H1 (cell line): ENCODE measurements at regions not wholly inside any gene's neighbourhood (a gene's known extent, or its start where the extent isn't known, plus 50 kb on each side); places are given as distances from the start of the nearest gene placed in this dataset.

ENCODE experiments used
- ASH2L ChIP-seq: fragments of 200-600, 300-600 bp; sonication (generic); IDR thresholded peaks from one replicate; pipeline ENCODE4 v1.7.1; 2017; ENCODE audit warnings: low read length
- HDAC6 ChIP-seq: IDR thresholded peaks from one replicate; pipeline ENCODE4 v1.7.1; 2012; ENCODE audit warnings: low read depth, mild to moderate bottlenecking, inconsistent platforms, low read length, moderate library complexity
- SRF ChIP-seq: IDR thresholded peaks from 2 replicates; pipeline ENCODE4 v1.6.1; 2011; ENCODE audit warnings: mild to moderate bottlenecking, low read depth, low read length, moderate library complexity
- TF ChIP-seq, protein P1 (sequence below): fragments of 300-600 bp; sonication (generic); IDR thresholded peaks from 2 replicates; pipeline ENCODE4 v1.7.1; 2012; ENCODE audit warnings: low read length, moderate library complexity, mild to moderate bottlenecking, inconsistent platforms; ENCODE audit not compliant: insufficient replicate concordance

- TF ChIP-seq, protein P1, sequence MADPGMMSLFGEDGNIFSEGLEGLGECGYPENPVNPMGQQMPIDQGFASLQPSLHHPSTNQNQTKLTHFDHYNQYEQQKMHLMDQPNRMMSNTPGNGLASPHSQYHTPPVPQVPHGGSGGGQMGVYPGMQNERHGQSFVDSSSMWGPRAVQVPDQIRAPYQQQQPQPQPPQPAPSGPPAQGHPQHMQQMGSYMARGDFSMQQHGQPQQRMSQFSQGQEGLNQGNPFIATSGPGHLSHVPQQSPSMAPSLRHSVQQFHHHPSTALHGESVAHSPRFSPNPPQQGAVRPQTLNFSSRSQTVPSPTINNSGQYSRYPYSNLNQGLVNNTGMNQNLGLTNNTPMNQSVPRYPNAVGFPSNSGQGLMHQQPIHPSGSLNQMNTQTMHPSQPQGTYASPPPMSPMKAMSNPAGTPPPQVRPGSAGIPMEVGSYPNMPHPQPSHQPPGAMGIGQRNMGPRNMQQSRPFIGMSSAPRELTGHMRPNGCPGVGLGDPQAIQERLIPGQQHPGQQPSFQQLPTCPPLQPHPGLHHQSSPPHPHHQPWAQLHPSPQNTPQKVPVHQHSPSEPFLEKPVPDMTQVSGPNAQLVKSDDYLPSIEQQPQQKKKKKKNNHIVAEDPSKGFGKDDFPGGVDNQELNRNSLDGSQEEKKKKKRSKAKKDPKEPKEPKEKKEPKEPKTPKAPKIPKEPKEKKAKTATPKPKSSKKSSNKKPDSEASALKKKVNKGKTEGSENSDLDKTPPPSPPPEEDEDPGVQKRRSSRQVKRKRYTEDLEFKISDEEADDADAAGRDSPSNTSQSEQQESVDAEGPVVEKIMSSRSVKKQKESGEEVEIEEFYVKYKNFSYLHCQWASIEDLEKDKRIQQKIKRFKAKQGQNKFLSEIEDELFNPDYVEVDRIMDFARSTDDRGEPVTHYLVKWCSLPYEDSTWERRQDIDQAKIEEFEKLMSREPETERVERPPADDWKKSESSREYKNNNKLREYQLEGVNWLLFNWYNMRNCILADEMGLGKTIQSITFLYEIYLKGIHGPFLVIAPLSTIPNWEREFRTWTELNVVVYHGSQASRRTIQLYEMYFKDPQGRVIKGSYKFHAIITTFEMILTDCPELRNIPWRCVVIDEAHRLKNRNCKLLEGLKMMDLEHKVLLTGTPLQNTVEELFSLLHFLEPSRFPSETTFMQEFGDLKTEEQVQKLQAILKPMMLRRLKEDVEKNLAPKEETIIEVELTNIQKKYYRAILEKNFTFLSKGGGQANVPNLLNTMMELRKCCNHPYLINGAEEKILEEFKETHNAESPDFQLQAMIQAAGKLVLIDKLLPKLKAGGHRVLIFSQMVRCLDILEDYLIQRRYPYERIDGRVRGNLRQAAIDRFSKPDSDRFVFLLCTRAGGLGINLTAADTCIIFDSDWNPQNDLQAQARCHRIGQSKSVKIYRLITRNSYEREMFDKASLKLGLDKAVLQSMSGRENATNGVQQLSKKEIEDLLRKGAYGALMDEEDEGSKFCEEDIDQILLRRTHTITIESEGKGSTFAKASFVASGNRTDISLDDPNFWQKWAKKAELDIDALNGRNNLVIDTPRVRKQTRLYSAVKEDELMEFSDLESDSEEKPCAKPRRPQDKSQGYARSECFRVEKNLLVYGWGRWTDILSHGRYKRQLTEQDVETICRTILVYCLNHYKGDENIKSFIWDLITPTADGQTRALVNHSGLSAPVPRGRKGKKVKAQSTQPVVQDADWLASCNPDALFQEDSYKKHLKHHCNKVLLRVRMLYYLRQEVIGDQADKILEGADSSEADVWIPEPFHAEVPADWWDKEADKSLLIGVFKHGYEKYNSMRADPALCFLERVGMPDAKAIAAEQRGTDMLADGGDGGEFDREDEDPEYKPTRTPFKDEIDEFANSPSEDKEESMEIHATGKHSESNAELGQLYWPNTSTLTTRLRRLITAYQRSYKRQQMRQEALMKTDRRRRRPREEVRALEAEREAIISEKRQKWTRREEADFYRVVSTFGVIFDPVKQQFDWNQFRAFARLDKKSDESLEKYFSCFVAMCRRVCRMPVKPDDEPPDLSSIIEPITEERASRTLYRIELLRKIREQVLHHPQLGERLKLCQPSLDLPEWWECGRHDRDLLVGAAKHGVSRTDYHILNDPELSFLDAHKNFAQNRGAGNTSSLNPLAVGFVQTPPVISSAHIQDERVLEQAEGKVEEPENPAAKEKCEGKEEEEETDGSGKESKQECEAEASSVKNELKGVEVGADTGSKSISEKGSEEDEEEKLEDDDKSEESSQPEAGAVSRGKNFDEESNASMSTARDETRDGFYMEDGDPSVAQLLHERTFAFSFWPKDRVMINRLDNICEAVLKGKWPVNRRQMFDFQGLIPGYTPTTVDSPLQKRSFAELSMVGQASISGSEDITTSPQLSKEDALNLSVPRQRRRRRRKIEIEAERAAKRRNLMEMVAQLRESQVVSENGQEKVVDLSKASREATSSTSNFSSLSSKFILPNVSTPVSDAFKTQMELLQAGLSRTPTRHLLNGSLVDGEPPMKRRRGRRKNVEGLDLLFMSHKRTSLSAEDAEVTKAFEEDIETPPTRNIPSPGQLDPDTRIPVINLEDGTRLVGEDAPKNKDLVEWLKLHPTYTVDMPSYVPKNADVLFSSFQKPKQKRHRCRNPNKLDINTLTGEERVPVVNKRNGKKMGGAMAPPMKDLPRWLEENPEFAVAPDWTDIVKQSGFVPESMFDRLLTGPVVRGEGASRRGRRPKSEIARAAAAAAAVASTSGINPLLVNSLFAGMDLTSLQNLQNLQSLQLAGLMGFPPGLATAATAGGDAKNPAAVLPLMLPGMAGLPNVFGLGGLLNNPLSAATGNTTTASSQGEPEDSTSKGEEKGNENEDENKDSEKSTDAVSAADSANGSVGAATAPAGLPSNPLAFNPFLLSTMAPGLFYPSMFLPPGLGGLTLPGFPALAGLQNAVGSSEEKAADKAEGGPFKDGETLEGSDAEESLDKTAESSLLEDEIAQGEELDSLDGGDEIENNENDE, result no peak
- TF ChIP-seq HDAC6, result no peak
- no peak for TF ChIP-seq ASH2L
- no peak for TF ChIP-seq SRF
- TF ChIP-seq, all 59 proteins: peak for 0
Measured at GRCh38 chr6:166104872-166105271, 62.8 kb downstream of the TBXT start (continued).
